Endodermal cell (in vitro differentiated cells): ENCODE measurements at regions not wholly inside any gene's neighbourhood (a gene's known extent, or its start where the extent isn't known, plus 50 kb on each side); places are given as distances from the start of the nearest gene placed in this dataset.

ENCODE experiments used
- DNase-seq: peaks from one replicate; pipeline ENCODE4 v3.0.0-alpha.2; 2017
- H3K27ac ChIP-seq: 2 replicates; pipeline ENCODE4 v1.5.1; 2013; ENCODE audit warnings: mild to moderate bottlenecking, low read depth, low read length, moderate library complexity
- H3K27me3 ChIP-seq: 2 replicates; pipeline ENCODE4 v1.6.1; 2013; ENCODE audit warnings: mild to moderate bottlenecking, low read length, moderate library complexity; ENCODE audit not compliant: insufficient read depth, control insufficient read depth, poor library complexity, severe bottlenecking
- H3K36me3 ChIP-seq: 2 replicates; pipeline ENCODE4 v1.7.0; 2013; ENCODE audit warnings: mild to moderate bottlenecking, low read length, moderate library complexity; ENCODE audit not compliant: control insufficient read depth, insufficient read depth
- H3K4me1 ChIP-seq: one replicate; pipeline ENCODE4 v1.7.0; 2013; ENCODE audit warnings: low read length; ENCODE audit not compliant: control insufficient read depth, insufficient read depth
- H3K4me3 ChIP-seq: 2 replicates; pipeline ENCODE4 v1.5.1; 2013; ENCODE audit warnings: mild to moderate bottlenecking, low read length, moderate library complexity
- H3K9ac ChIP-seq: 2 replicates; pipeline ENCODE4 v1.6.1; 2013; ENCODE audit warnings: mild to moderate bottlenecking, low read length, moderate library complexity; ENCODE audit not compliant: poor library complexity, severe bottlenecking; ENCODE audit errors: extremely low read depth
- H3K9me3 ChIP-seq: 2 replicates; pipeline ENCODE4 v1.6.1; 2013; ENCODE audit warnings: mild to moderate bottlenecking, low read length, moderate library complexity; ENCODE audit not compliant: control insufficient read depth
- H3K27ac Mint-ChIP-seq: 2 replicates; pipeline ENCODE4 v1.8.0; 2020; ENCODE audit warnings: mixed read lengths
- H3K27me3 Mint-ChIP-seq: 2 replicates; pipeline ENCODE4 v1.8.0; 2021; ENCODE audit warnings: mild to moderate bottlenecking, mixed read lengths; ENCODE audit not compliant: insufficient read depth
- H3K36me3 Mint-ChIP-seq: 2 replicates; pipeline ENCODE4 v1.8.0; 2020; ENCODE audit warnings: low read depth, mixed read lengths
- H3K4me1 Mint-ChIP-seq: 2 replicates; pipeline ENCODE4 v1.8.0; 2020; ENCODE audit warnings: mixed read lengths
- H3K4me3 Mint-ChIP-seq: 2 replicates; pipeline ENCODE4 v1.8.0; 2020; ENCODE audit warnings: mild to moderate bottlenecking, moderate library complexity, mixed read lengths
- H3K9me3 Mint-ChIP-seq: 2 replicates; pipeline ENCODE4 v1.8.0; 2020; ENCODE audit warnings: mild to moderate bottlenecking, mixed read lengths
- WGBS, 2 experiments: methylation state at CpG; one replicate each; pipeline versions ENCODE4 v1.1.5 to v1.1.7; 2013; ENCODE audit warnings: missing lambda C conversion rate in 2 of 2, mixed read lengths in 1 of 2; ENCODE audit not compliant: insufficient coverage in 1 of 2, insufficient read length in 1 of 2; 5-methylcytosine and 5-hydroxymethylcytosine counted together
- TF ChIP-seq, protein P1 (sequence below): fragments of 200-600 bp; sonication (generic); conservative IDR thresholded peaks from 2 replicates; pipeline ENCODE4 v1.5.0; 2021; ENCODE audit warnings: antibody characterized with exemption, mild to moderate bottlenecking

DNA sequence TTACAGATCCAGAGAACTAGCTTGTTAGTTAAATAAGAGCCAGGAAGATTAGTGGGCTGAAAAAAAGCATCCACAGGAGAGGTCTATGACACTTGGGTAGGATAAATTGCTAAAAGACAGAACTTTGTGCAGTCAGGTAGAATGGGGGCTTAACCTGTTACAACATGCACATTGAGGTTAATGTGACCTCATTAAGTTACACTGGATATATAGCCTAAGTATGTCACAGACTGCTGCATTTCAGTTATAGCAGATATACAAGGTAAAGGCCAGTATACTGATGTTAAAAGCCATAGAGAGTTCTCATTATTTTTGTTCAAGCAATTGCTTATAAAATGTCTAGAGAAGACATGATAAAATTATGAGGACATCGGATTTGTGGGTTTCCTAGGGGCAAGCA is 1179.9 kb upstream of the PCDH9 start:
- H3K27me3 Mint-ChIP-seq, result no peaks in the 10 kb centered on the region
- peaks cover 2% of the 10 kb centered on the region for H3K4me1 Mint-ChIP-seq
- no peak for DNase-seq
- no peaks in the 10 kb centered on the region for H3K4me1 ChIP-seq
- H3K4me3 ChIP-seq, result no peak overlapping the region
- no peaks in the 10 kb centered on the region for H3K27me3 ChIP-seq
- no CpG with 5 or more reads among the region's 1 CpG for WGBS, 2 experiments
- TF ChIP-seq, protein P1, sequence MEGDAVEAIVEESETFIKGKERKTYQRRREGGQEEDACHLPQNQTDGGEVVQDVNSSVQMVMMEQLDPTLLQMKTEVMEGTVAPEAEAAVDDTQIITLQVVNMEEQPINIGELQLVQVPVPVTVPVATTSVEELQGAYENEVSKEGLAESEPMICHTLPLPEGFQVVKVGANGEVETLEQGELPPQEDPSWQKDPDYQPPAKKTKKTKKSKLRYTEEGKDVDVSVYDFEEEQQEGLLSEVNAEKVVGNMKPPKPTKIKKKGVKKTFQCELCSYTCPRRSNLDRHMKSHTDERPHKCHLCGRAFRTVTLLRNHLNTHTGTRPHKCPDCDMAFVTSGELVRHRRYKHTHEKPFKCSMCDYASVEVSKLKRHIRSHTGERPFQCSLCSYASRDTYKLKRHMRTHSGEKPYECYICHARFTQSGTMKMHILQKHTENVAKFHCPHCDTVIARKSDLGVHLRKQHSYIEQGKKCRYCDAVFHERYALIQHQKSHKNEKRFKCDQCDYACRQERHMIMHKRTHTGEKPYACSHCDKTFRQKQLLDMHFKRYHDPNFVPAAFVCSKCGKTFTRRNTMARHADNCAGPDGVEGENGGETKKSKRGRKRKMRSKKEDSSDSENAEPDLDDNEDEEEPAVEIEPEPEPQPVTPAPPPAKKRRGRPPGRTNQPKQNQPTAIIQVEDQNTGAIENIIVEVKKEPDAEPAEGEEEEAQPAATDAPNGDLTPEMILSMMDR, result no peak
- H3K4me3 Mint-ChIP-seq, result no peak overlapping the region
- H3K27ac ChIP-seq, result no peak overlapping the region
- no peak overlapping the region for H3K27ac Mint-ChIP-seq
- H3K9me3 ChIP-seq, result peaks cover 10% of the 10 kb centered on the region
- no peaks in the 10 kb centered on the region for H3K36me3 ChIP-seq
- no peaks in the 10 kb centered on the region for H3K36me3 Mint-ChIP-seq
- H3K9ac ChIP-seq, result no peak overlapping the region
- H3K9me3 Mint-ChIP-seq, result peaks cover 19% of the 10 kb centered on the region

DNA sequence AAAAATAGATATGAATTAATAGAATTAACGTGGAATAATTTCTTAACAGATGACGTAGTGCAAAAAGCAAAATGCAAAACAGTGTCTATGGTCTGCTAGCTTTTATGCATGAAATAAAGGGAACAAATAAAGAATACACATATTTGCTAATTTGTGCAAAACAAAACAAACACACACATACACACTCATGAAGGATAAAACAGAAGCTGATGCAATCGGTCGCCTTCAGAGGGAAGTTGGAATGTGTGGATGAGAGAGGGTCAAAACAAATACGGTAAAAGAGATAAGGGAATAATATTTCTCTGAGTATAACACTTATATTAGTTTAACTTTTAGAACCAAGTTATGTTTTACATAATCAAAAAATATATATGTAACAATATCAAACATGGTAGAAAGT is 1160.9 kb upstream of the PCDH9 start:
- H3K9me3 Mint-ChIP-seq, result no peaks in the 10 kb centered on the region
- no peaks in the 10 kb centered on the region for H3K9me3 ChIP-seq
- H3K4me1 ChIP-seq, result no peaks in the 10 kb centered on the region
- no peak for DNase-seq
- no peaks in the 10 kb centered on the region for H3K36me3 Mint-ChIP-seq
- 86 to 93% methylated on average over 1 to 2 of the region's 5 CpGs for WGBS, 2 experiments
- TF ChIP-seq, protein P1, result no peak
- no peak overlapping the region for H3K4me3 Mint-ChIP-seq
- H3K36me3 ChIP-seq, result no peaks in the 10 kb centered on the region
- no peaks in the 10 kb centered on the region for H3K4me1 Mint-ChIP-seq
- no peak overlapping the region for H3K4me3 ChIP-seq
- H3K9ac ChIP-seq, result no peak overlapping the region
- no peaks in the 10 kb centered on the region for H3K27me3 Mint-ChIP-seq
- no peaks in the 10 kb centered on the region for H3K27me3 ChIP-seq
- H3K27ac Mint-ChIP-seq, result no peak overlapping the region
- H3K27ac ChIP-seq, result no peak overlapping the region

DNA sequence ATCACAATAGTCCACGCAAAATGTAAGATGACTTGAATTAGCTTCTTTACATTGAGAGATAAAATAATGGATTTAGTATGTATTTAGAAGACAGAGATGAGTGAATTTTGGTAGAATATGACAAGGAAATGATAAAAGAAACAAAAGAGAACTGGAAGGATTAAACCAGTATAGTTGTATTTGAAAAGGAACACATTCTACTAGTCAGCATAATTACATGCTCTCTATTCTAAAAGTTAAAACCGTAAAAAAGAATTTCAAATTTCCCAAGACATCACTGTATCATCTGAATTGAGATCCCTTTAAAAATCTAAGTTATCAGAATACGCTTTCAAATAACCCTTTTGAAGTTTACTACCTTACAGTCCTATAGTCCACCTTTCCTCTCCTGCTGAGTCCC is 1156.7 kb upstream of the PCDH9 start:
- TF ChIP-seq, protein P1, result no peak
- no peak overlapping the region for H3K4me3 Mint-ChIP-seq
- H3K27me3 ChIP-seq, result no peaks in the 10 kb centered on the region
- no peaks in the 10 kb centered on the region for H3K4me1 ChIP-seq
- H3K9me3 ChIP-seq, result no peaks in the 10 kb centered on the region
- H3K4me3 ChIP-seq, result no peak overlapping the region
- DNase-seq, result no peak
- H3K27ac ChIP-seq, result no peak overlapping the region
- H3K4me1 Mint-ChIP-seq, result no peaks in the 10 kb centered on the region
- H3K9me3 Mint-ChIP-seq, result no peaks in the 10 kb centered on the region
- H3K36me3 ChIP-seq, result no peaks in the 10 kb centered on the region
- H3K27me3 Mint-ChIP-seq, result no peaks in the 10 kb centered on the region
- H3K36me3 Mint-ChIP-seq, result no peaks in the 10 kb centered on the region
- no peak overlapping the region for H3K9ac ChIP-seq
- H3K27ac Mint-ChIP-seq, result no peak overlapping the region
- 90 to 100% methylated on average over 2 to 3 of the region's 3 CpGs for WGBS, 2 experiments
